ENCODE measurements at regions not wholly inside any gene's neighbourhood (a gene's known extent, or its start where the extent isn't known, plus 50 kb on each side); places are given as distances from the start of the nearest gene placed in this dataset.

- DNase-seq (ENCODE audit: insufficient read length, low spot score, missing footprints), result no peak
- no peaks in the 10 kb centered on the region for H3K27me3 ChIP-seq (ENCODE audit: insufficient read depth, low read length)
- no peak overlapping the region for H3K27ac ChIP-seq (ENCODE audit: low read depth, low read length)
- H3K4me3 ChIP-seq (ENCODE audit: insufficient read depth, low read length), result no peak overlapping the region
- no peak overlapping the region for H2AFZ ChIP-seq (ENCODE audit: low read length)
- peaks cover 3% of the 10 kb centered on the region for H3K9me3 ChIP-seq (ENCODE audit: low read depth, low read length)
- TF ChIP-seq, protein P1, sequence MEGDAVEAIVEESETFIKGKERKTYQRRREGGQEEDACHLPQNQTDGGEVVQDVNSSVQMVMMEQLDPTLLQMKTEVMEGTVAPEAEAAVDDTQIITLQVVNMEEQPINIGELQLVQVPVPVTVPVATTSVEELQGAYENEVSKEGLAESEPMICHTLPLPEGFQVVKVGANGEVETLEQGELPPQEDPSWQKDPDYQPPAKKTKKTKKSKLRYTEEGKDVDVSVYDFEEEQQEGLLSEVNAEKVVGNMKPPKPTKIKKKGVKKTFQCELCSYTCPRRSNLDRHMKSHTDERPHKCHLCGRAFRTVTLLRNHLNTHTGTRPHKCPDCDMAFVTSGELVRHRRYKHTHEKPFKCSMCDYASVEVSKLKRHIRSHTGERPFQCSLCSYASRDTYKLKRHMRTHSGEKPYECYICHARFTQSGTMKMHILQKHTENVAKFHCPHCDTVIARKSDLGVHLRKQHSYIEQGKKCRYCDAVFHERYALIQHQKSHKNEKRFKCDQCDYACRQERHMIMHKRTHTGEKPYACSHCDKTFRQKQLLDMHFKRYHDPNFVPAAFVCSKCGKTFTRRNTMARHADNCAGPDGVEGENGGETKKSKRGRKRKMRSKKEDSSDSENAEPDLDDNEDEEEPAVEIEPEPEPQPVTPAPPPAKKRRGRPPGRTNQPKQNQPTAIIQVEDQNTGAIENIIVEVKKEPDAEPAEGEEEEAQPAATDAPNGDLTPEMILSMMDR (IDR thresholded peaks at IDR 0.05; ENCODE audit: extremely low read depth, low read depth, low read length), result no peak
- H3K79me2 ChIP-seq (ENCODE audit: insufficient read depth, low read length), result no peaks in the 10 kb centered on the region
- no peaks in the 10 kb centered on the region for H4K20me1 ChIP-seq (ENCODE audit: insufficient read depth, low read length)
- no peaks in the 10 kb centered on the region for H3K4me1 ChIP-seq (ENCODE audit: insufficient read depth, low read length)
- no peaks in the 10 kb centered on the region for H3K36me3 ChIP-seq (ENCODE audit: insufficient read depth, low read length)
- no peak overlapping the region for H3K4me2 ChIP-seq (ENCODE audit: insufficient read depth, low read length)
Observed at GRCh38 chr21:24294171-24294570, 1313.1 kb downstream of the MRPL39 start.

- Histone ChIP-seq H3K79me2 (ENCODE audit: insufficient read depth, low read length) (no peaks in the 10 kb centered on the region), H3K4me2 (ENCODE audit: insufficient read depth, low read length) (no peak overlapping the region), H3K36me3 (ENCODE audit: insufficient read depth, low read length) (no peaks in the 10 kb centered on the region), H3K27me3 (ENCODE audit: insufficient read depth, low read length) (no peaks in the 10 kb centered on the region), H3K4me3 (ENCODE audit: insufficient read depth, low read length) (no peak overlapping the region), H3K27ac (ENCODE audit: low read depth, low read length) (no peak overlapping the region), H2AFZ (ENCODE audit: low read length) (no peak overlapping the region), H4K20me1 (ENCODE audit: insufficient read depth, low read length) (no peaks in the 10 kb centered on the region), H3K4me1 (ENCODE audit: insufficient read depth, low read length) (no peaks in the 10 kb centered on the region), H3K9me3 (ENCODE audit: low read depth, low read length) (no peaks in the 10 kb centered on the region)
- no peak for DNase-seq (ENCODE audit: insufficient read length, low spot score, missing footprints)
- TF ChIP-seq, protein P1 (IDR thresholded peaks at IDR 0.05; ENCODE audit: extremely low read depth, low read depth, low read length), result no peak
Observed at GRCh38 chr21:24290151-24290833, 1317.0 kb downstream of the MRPL39 start.

- DNase-seq (ENCODE audit: insufficient read length, low spot score, missing footprints), result no peak
- Histone ChIP-seq H3K4me3 (ENCODE audit: insufficient read depth, low read length) (no peak overlapping the region), H3K27ac (ENCODE audit: low read depth, low read length) (no peak overlapping the region), H3K36me3 (ENCODE audit: insufficient read depth, low read length) (no peaks in the 10 kb centered on the region), H3K9me3 (ENCODE audit: low read depth, low read length) (no peaks in the 10 kb centered on the region), H3K79me2 (ENCODE audit: insufficient read depth, low read length) (no peaks in the 10 kb centered on the region), H3K27me3 (ENCODE audit: insufficient read depth, low read length) (no peaks in the 10 kb centered on the region), H3K4me1 (ENCODE audit: insufficient read depth, low read length) (no peaks in the 10 kb centered on the region), H2AFZ (ENCODE audit: low read length) (no peak overlapping the region), H3K4me2 (ENCODE audit: insufficient read depth, low read length) (no peak overlapping the region), H4K20me1 (ENCODE audit: insufficient read depth, low read length) (no peaks in the 10 kb centered on the region)
- TF ChIP-seq, protein P1 (IDR thresholded peaks at IDR 0.05; ENCODE audit: extremely low read depth, low read depth, low read length), result no peak
Observed at GRCh38 chr21:24289539-24289938, 1317.7 kb downstream of the MRPL39 start.

DNA sequence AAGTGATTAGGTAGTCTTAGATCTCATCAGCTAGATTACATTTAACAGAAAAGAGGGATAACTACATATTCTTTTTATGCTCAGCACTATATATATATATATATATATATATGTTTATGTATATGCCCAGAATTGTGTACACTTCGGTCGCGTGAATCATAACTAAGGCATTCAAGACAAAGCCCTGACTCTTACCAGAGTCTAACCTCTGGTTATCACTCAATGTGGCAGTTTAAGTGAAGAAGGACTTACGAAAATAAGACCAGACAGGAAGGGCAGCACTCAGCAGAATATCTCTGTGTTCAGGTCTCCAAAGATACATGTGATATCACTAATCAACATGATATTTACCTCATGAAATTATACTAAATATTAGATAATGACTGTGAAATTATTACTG is 1326.7 kb downstream of the MRPL39 start:
- Histone ChIP-seq H3K9me3 (ENCODE audit: low read depth, low read length) (peaks cover 1% of the 10 kb centered on the region), H3K4me1 (ENCODE audit: insufficient read depth, low read length) (no peaks in the 10 kb centered on the region), H4K20me1 (ENCODE audit: insufficient read depth, low read length) (no peaks in the 10 kb centered on the region), H3K27me3 (ENCODE audit: insufficient read depth, low read length) (no peaks in the 10 kb centered on the region), H3K27ac (ENCODE audit: low read depth, low read length) (no peak overlapping the region), H2AFZ (ENCODE audit: low read length) (no peak overlapping the region), H3K36me3 (ENCODE audit: insufficient read depth, low read length) (no peaks in the 10 kb centered on the region), H3K4me3 (ENCODE audit: insufficient read depth, low read length) (no peak overlapping the region), H3K4me2 (ENCODE audit: insufficient read depth, low read length) (no peak overlapping the region), H3K79me2 (ENCODE audit: insufficient read depth, low read length) (no peaks in the 10 kb centered on the region)
- DNase-seq (ENCODE audit: insufficient read length, low spot score, missing footprints), result no peak
- TF ChIP-seq, protein P1 (IDR thresholded peaks at IDR 0.05; ENCODE audit: extremely low read depth, low read depth, low read length), result no peak
